HFF-Myc (cell line): ENCODE measurements at regions not wholly inside any gene's neighbourhood (a gene's known extent, or its start where the extent isn't known, plus 50 kb on each side); places are given as distances from the start of the nearest gene placed in this dataset.

ENCODE experiments used
- DNase-seq: peaks from one replicate; pipeline ENCODE4 v3.0.0-alpha.2; 2011; ENCODE audit warnings: low read depth; ENCODE audit errors: extremely low read depth
- H3K4me3 ChIP-seq: replicated peaks from 2 replicates; pipeline ENCODE4 v1.5.1; 2011; ENCODE audit warnings: low read depth, mild to moderate bottlenecking, control low read depth, low read length
- TF ChIP-seq, protein P1 (sequence below): IDR thresholded peaks from 2 replicates; pipeline ENCODE4 v1.5.1; 2012; ENCODE audit warnings: mild to moderate bottlenecking, low read depth, low read length, control low read depth; ENCODE audit errors: missing control alignments

DNA sequence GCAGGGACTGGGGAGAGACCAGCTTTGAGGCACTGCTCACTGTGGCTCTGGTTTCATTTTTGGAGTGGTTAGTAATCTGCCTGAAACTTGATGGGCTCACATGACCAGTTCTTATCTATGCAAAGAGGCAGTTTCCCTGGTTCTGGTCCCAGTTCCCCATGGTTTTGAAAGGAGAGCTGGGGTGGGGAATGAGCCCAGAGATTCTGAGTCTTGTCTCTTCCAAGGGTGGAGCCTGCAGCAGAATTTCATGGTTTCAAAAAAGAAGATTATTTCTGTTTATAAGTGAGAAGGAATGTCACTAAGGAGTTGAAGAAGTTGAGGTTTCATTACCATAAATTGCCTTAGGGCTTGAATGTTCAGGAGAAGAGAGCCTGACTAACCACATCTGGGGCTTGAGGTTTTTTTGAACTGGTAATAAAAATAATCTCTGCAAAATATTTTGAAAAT, 190.2 kb upstream of the HABP2 start:
- no peak for DNase-seq
- TF ChIP-seq, protein P1, sequence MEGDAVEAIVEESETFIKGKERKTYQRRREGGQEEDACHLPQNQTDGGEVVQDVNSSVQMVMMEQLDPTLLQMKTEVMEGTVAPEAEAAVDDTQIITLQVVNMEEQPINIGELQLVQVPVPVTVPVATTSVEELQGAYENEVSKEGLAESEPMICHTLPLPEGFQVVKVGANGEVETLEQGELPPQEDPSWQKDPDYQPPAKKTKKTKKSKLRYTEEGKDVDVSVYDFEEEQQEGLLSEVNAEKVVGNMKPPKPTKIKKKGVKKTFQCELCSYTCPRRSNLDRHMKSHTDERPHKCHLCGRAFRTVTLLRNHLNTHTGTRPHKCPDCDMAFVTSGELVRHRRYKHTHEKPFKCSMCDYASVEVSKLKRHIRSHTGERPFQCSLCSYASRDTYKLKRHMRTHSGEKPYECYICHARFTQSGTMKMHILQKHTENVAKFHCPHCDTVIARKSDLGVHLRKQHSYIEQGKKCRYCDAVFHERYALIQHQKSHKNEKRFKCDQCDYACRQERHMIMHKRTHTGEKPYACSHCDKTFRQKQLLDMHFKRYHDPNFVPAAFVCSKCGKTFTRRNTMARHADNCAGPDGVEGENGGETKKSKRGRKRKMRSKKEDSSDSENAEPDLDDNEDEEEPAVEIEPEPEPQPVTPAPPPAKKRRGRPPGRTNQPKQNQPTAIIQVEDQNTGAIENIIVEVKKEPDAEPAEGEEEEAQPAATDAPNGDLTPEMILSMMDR: no peak
- H3K4me3 ChIP-seq: no peak overlapping the region

DNA sequence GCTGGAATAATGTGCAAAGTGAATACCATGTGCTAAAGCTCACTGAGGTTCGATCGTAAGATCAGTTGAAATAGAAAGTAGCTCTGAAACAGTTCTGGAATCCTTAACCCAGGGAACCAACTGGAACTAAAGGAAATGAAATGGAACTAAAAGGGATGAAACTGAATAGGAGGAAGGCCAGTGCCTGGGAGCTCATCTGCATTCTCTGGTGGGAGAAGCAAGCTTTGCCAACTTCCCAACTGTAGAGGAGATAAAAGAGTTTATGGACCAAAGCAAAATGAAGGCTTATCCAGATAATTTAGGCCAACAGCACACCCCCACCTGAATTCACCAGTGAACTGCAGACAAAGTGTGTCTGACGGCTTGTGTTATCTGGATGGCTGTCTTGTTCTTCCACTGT, 188.6 kb upstream of the HABP2 start:
- TF ChIP-seq, protein P1: no peak
- H3K4me3 ChIP-seq: no peak overlapping the region
- DNase-seq: no peak

DNA sequence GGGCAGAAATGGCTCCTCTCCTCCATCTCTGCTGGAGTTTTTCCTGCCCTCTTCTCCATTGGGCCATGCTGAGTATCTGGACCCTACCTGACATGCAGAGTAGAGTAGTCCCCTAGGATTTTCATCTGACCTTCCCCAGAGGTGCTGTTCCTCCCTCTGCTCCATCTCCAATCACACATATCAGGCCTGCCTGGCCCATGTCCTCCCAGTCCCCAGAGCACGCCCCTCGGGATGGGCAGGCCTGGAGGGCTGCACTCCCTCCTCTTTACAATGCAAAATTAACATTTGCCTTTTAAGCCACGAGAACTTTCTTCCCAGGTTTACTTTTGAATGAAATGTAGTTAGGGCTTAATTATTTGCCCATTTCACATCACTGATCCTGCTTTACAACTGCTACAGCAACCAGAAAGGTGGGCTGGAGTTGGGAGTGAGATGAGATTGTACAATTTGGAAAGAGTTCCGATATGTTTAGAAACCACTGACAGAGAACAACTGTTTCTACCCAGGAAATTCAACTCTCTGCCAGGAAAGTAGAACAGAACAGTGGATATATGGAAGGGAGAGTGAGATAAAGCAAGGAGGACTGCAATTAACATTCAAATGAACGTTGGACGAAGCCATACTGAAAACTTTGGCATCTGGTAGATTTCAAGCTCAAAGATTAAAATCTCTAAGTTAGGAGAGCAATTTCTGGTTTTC, 184.0 kb upstream of the HABP2 start:
- no peak overlapping the region for H3K4me3 ChIP-seq
- no peak for DNase-seq
- TF ChIP-seq, protein P1: no peak

DNA sequence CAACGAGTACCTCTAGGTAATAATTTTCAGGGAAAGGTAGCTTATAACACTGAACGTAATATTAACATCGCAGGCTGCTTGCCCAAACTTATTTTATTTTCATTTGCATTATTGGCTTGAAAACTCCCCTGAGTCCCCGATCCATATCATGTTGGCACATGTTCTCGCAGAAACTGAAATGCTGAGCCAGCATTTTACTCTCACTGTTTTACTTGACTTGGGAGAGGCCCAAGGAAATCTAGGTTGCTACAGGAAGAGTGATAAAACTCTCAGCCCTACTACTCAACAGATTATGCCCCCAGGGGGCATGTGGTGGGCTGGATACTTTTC, 183.5 kb upstream of the HABP2 start:
- H3K4me3 ChIP-seq: no peak overlapping the region

DNA sequence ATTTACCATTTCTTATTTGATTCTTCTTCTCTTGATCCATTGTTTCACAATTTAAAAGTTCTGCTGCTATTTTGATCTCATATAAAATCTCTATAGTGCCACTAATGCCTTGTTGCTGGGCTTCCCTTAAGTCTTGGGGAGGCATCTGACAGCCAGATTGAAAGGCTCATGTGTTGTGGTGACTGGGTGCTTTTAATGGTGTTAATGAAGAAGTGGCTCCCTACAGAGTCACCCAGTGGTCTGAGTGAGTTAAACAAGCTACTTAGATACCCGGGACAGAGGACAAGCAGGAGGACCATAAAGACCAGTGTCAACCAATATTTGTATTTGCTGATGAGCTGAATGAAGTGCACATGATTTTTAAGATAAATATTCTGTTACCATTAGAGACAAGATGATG, 176.4 kb upstream of the HABP2 start:
- no peak for DNase-seq
- TF ChIP-seq, protein P1: no peak
- H3K4me3 ChIP-seq: no peak overlapping the region

More for the DNA sequence above, 183.5 kb upstream of the HABP2 start:
- no peak for DNase-seq
- TF ChIP-seq, protein P1: no peak

DNA sequence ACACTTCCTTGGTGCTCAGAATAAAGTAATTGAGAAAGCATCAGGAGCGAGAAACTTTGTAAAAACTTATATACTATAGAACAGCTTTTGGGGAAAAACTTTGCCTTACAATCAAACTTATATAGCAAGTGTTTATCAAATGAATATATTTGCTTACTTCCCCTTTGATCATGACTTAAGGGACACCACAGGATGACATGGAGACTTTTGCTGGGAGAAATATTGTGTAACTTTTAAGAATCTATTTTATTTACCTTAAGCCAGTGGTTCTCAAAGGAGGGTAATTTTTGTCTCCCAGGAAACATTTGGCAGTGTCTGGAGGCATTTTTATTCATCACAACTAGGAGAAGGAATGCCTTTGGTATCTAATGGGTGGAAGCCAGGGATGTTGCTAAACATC, 173.8 kb upstream of the HABP2 start:
- TF ChIP-seq, protein P1: no peak
- no peak for DNase-seq
- H3K4me3 ChIP-seq: no peak overlapping the region

DNA sequence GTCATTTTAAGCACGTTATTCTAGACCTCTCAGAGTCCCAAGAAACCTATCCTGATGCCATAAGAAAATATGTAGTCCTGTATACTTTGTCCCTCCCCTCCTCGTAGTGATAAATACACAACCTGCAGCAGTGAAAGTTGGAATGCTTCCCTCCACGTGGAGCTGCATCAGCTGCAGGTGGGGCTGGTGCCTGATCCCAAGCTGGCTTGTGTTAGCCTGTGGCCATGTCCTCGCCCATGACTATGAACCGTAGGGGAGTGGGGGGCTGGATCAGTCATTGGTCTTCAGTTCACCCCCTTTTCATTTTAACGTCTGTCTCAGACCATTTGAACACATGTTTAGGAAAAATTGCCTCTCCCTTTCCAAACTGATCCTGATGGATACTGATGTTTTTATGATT, 171.4 kb upstream of the HABP2 start:
- H3K4me3 ChIP-seq: no peak overlapping the region
- DNase-seq: no peak
- TF ChIP-seq, protein P1: no peak
